Muscle of leg (tissue), 3 donors: ENCODE measurements at regions not wholly inside any gene's neighbourhood (a gene's known extent, or its start where the extent isn't known, plus 50 kb on each side); places are given as distances from the start of the nearest gene placed in this dataset.

Experiments used
- DNase-seq: peaks from one replicate; pipeline ENCODE4 v3.0.0; 2013
- H3K27ac ChIP-seq: one replicate; pipeline ENCODE4 v1.5.1; 2013; ENCODE audit warnings: mild to moderate bottlenecking, low read length, control low read depth
- H3K27me3 ChIP-seq: one replicate; pipeline ENCODE4 v1.6.1; 2013; ENCODE audit warnings: low read length; ENCODE audit not compliant: control insufficient read depth, insufficient read depth
- H3K36me3 ChIP-seq: one replicate; pipeline ENCODE4 v1.6.1; 2013; ENCODE audit warnings: low read length; ENCODE audit not compliant: control insufficient read depth, insufficient read depth
- H3K4me1 ChIP-seq: one replicate; pipeline ENCODE4 v1.6.1; 2013; ENCODE audit warnings: low read length; ENCODE audit not compliant: control insufficient read depth, insufficient read depth
- H3K4me3 ChIP-seq: one replicate; pipeline ENCODE4 v1.5.1; 2013; ENCODE audit warnings: low read length, control low read depth
- H3K9me3 ChIP-seq: replicated peaks from 2 replicates; pipeline ENCODE4 v1.6.1; 2013; ENCODE audit warnings: low read depth, low read length; ENCODE audit not compliant: control insufficient read depth
- WGBS: methylation state at CpG from one replicate; pipeline ENCODE4 v1.1.5; 2013; ENCODE audit warnings: missing lambda C conversion rate; ENCODE audit not compliant: insufficient coverage; 5-methylcytosine and 5-hydroxymethylcytosine counted together

- peaks cover 4% of the 10 kb centered on the region for H3K9me3 ChIP-seq
- WGBS: 74% methylated on average over 4 of the region's 13 CpGs
- no peak overlapping the region for H3K4me3 ChIP-seq
- no peaks in the 10 kb centered on the region for H3K36me3 ChIP-seq
- no peak overlapping the region for H3K27ac ChIP-seq
- H3K27me3 ChIP-seq: peaks cover 5% of the 10 kb centered on the region
- H3K4me1 ChIP-seq: peaks cover 13% of the 10 kb centered on the region
- DNase-seq: peak; percentile 43
These were observed 176.1 kb upstream of the HS6ST1 start for GRCh38 chr2:128494640-128495321.

GRCh38 chr2:128495996-128496547 is 177.4 kb upstream of the HS6ST1 start:
- H3K4me3 ChIP-seq: no peak overlapping the region
- 85% methylated on average over 4 of the region's 4 CpGs for WGBS

GRCh38 chr2:128496700-128497099 is 178.0 kb upstream of the HS6ST1 start:
- Histone ChIP-seq H3K9me3 (peaks cover 4% of the 10 kb centered on the region), H3K27ac (no peak overlapping the region), H3K4me1 (peaks cover 28% of the 10 kb centered on the region), H3K27me3 (peaks cover 5% of the 10 kb centered on the region), H3K36me3 (no peaks in the 10 kb centered on the region), H3K4me3 (no peak overlapping the region)
- 100% methylated on average over 1 of the region's 2 CpGs for WGBS
- DNase-seq: no peak

More at GRCh38 chr2:128495996-128496547, 177.4 kb upstream of the HS6ST1 start:
- Histone ChIP-seq H3K36me3 (no peaks in the 10 kb centered on the region), H3K27me3 (peaks cover 5% of the 10 kb centered on the region), H3K27ac (no peak overlapping the region), H3K9me3 (peaks cover 4% of the 10 kb centered on the region), H3K4me1 (peaks cover 23% of the 10 kb centered on the region)
- DNase-seq: no peak

GRCh38 chr2:128497461-128497860 is 178.8 kb upstream of the HS6ST1 start:
- Histone ChIP-seq H3K36me3 (no peaks in the 10 kb centered on the region), H3K9me3 (peaks cover 1% of the 10 kb centered on the region), H3K4me1 (peaks cover 30% of the 10 kb centered on the region), H3K27me3 (peaks cover 5% of the 10 kb centered on the region), H3K4me3 (no peak overlapping the region), H3K27ac (no peak overlapping the region)
- no peak for DNase-seq
- 98% methylated on average over 4 of the region's 5 CpGs for WGBS

- DNase-seq: no peak
- 90% methylated on average over 5 of the region's 8 CpGs for WGBS
- Histone ChIP-seq H3K36me3 (no peaks in the 10 kb centered on the region), H3K4me3 (no peak overlapping the region), H3K4me1 (peaks cover 30% of the 10 kb centered on the region), H3K27ac (no peak overlapping the region), H3K27me3 (peaks cover 5% of the 10 kb centered on the region), H3K9me3 (no peaks in the 10 kb centered on the region)
These were observed 179.4 kb upstream of the HS6ST1 start for GRCh38 chr2:128498086-128498485.

- no peak overlapping the region for H3K27ac ChIP-seq
- no peak overlapping the region for H3K4me3 ChIP-seq
- no peaks in the 10 kb centered on the region for H3K36me3 ChIP-seq
- H3K9me3 ChIP-seq: no peaks in the 10 kb centered on the region
- DNase-seq: no peak
- WGBS: 73% methylated on average over 3 of the region's 5 CpGs
- peaks cover 30% of the 10 kb centered on the region for H3K4me1 ChIP-seq
- H3K27me3 ChIP-seq: peaks cover 4% of the 10 kb centered on the region
These were observed 179.9 kb upstream of the HS6ST1 start for GRCh38 chr2:128498589-128498988.

- Histone ChIP-seq H3K36me3 (no peaks in the 10 kb centered on the region), H3K9me3 (no peaks in the 10 kb centered on the region), H3K27me3 (no peaks in the 10 kb centered on the region), H3K4me1 (peaks cover 32% of the 10 kb centered on the region), H3K27ac (peak overlapping the region; percentile 42), H3K4me3 (no peak overlapping the region)
- 82% methylated on average over 13 of the region's 17 CpGs for WGBS
- DNase-seq: no peak
These were observed 180.9 kb upstream of the HS6ST1 start for GRCh38 chr2:128499367-128500137.

- Histone ChIP-seq H3K36me3 (no peaks in the 10 kb centered on the region), H3K27ac (no peak overlapping the region), H3K4me1 (peaks cover 34% of the 10 kb centered on the region), H3K4me3 (no peak overlapping the region), H3K27me3 (no peaks in the 10 kb centered on the region), H3K9me3 (no peaks in the 10 kb centered on the region)
- 22% methylated on average over 5 of the region's 10 CpGs for WGBS
- peak; percentile 72 for DNase-seq
These were observed 181.6 kb upstream of the HS6ST1 start for GRCh38 chr2:128500138-128500800.

GRCh38 chr2:128501006-128501690 is 182.5 kb upstream of the HS6ST1 start:
- Histone ChIP-seq H3K4me3 (no peak overlapping the region), H3K27ac (no peak overlapping the region), H3K36me3 (no peaks in the 10 kb centered on the region), H3K9me3 (no peaks in the 10 kb centered on the region), H3K4me1 (peaks cover 43% of the 10 kb centered on the region), H3K27me3 (no peaks in the 10 kb centered on the region)
- no peak for DNase-seq
- WGBS: 67% methylated on average over 7 of the region's 12 CpGs
